ENCODE measurements at regions not wholly inside any gene's neighbourhood (a gene's known extent, or its start where the extent isn't known, plus 50 kb on each side); places are given as distances from the start of the nearest gene placed in this dataset.

GRCh38 chr7:109158246-109158645, 588.6 kb downstream of the DNAJB9 start:
- ATAC-seq: no peak

GRCh38 chr7:109176661-109177060, 607.0 kb downstream of the DNAJB9 start:
- no peak for ATAC-seq

GRCh38 chr7:109178342-109178741, 608.7 kb downstream of the DNAJB9 start:
- no peak for ATAC-seq

GRCh38 chr7:109179601-109180000, 609.9 kb downstream of the DNAJB9 start:
- no peak for ATAC-seq

GRCh38 chr7:109190766-109191398, 621.2 kb downstream of the DNAJB9 start:
- ATAC-seq: no peak

- ATAC-seq: no peak
These were observed 636.5 kb downstream of the DNAJB9 start for GRCh38 chr7:109206196-109206595.

GRCh38 chr7:109213081-109213480, 643.4 kb downstream of the DNAJB9 start:
- no peak for ATAC-seq

GRCh38 chr7:109215341-109215740, 645.7 kb downstream of the DNAJB9 start:
- ATAC-seq: no peak

GRCh38 chr7:109224100-109224499, 654.4 kb downstream of the DNAJB9 start:
- ATAC-seq: no peak

- no peak for ATAC-seq
These were observed 657.0 kb downstream of the DNAJB9 start for GRCh38 chr7:109226699-109227098.

GRCh38 chr7:109235316-109235715, 665.6 kb downstream of the DNAJB9 start:
- ATAC-seq: no peak

- ATAC-seq: no peak
These were observed 676.8 kb downstream of the DNAJB9 start for GRCh38 chr7:109246330-109247077.

- no peak for ATAC-seq
These were observed 687.3 kb downstream of the DNAJB9 start for GRCh38 chr7:109256762-109257560.

- no peak for ATAC-seq
These were observed 689.5 kb downstream of the DNAJB9 start for GRCh38 chr7:109259151-109259550.

GRCh38 chr7:109261781-109262180, 692.1 kb downstream of the DNAJB9 start:
- ATAC-seq: no peak

- ATAC-seq: no peak
These were observed 696.9 kb downstream of the DNAJB9 start for GRCh38 chr7:109266610-109267009.

- no peak for ATAC-seq
These were observed 706.7 kb downstream of the DNAJB9 start for GRCh38 chr7:109276348-109276747.

- ATAC-seq: no peak
These were observed 713.1 kb downstream of the DNAJB9 start for GRCh38 chr7:109282726-109283125.

GRCh38 chr7:109284943-109285342, 715.3 kb downstream of the DNAJB9 start:
- no peak for ATAC-seq

GRCh38 chr7:109295158-109295557, 725.5 kb downstream of the DNAJB9 start:
- no peak for ATAC-seq

- no peak for ATAC-seq
These were observed 739.1 kb downstream of the DNAJB9 start for GRCh38 chr7:109308816-109309215.

- no peak for ATAC-seq
These were observed 740.1 kb downstream of the DNAJB9 start for GRCh38 chr7:109309790-109310189.

- ATAC-seq: no peak
These were observed 748.5 kb downstream of the DNAJB9 start for GRCh38 chr7:109318136-109318535.

GRCh38 chr7:109322833-109323232, 753.2 kb downstream of the DNAJB9 start:
- no peak for ATAC-seq
